ENCODE measurements at regions not wholly inside any gene's neighbourhood (a gene's known extent, or its start where the extent isn't known, plus 50 kb on each side); places are given as distances from the start of the nearest gene placed in this dataset.

GRCh38 chr2:6381326-6381725 is 484.4 kb downstream of the CMPK2 start:
- H3K9me3 ChIP-seq (ENCODE audit: control insufficient read depth in 1 of 2, low read length in 2 of 2), result no peaks in the 10 kb centered on the region
- H3K4me1 ChIP-seq (ENCODE audit: control insufficient read depth in 1 of 2, insufficient read depth in 2 of 2, low read length in 2 of 2), result no peaks in the 10 kb centered on the region
- no peaks in the 10 kb centered on the region for H3K36me3 ChIP-seq (ENCODE audit: control insufficient read depth in 1 of 2, insufficient read depth in 2 of 2, low read length in 2 of 2)
- no peak overlapping the region for H3K27ac ChIP-seq (ENCODE audit: low read depth, low read length)
- H3K27me3 ChIP-seq (ENCODE audit: control insufficient read depth in 1 of 2, insufficient read depth in 2 of 2, low read length in 2 of 2), result no peaks in the 10 kb centered on the region
- no peak overlapping the region for H3K9ac ChIP-seq (ENCODE audit: low read depth in 1 of 2, low read length in 2 of 2)
- H3K4me3 ChIP-seq (ENCODE audit: low read depth in 1 of 2, low read length in 2 of 2), result no peak overlapping the region

GRCh38 chr2:6384341-6384740 is 481.4 kb downstream of the CMPK2 start:
- no peak overlapping the region for H3K27ac ChIP-seq (ENCODE audit: low read depth, low read length)
- no peak overlapping the region for H3K4me3 ChIP-seq (ENCODE audit: low read depth in 1 of 2, low read length in 2 of 2)
- no peaks in the 10 kb centered on the region for H3K36me3 ChIP-seq (ENCODE audit: control insufficient read depth in 1 of 2, insufficient read depth in 2 of 2, low read length in 2 of 2)
- H3K4me1 ChIP-seq (ENCODE audit: control insufficient read depth in 1 of 2, insufficient read depth in 2 of 2, low read length in 2 of 2), result no peaks in the 10 kb centered on the region
- H3K27me3 ChIP-seq (ENCODE audit: control insufficient read depth in 1 of 2, insufficient read depth in 2 of 2, low read length in 2 of 2), result no peaks in the 10 kb centered on the region
- no peak overlapping the region for H3K9ac ChIP-seq (ENCODE audit: low read depth in 1 of 2, low read length in 2 of 2)
- no peaks in the 10 kb centered on the region for H3K9me3 ChIP-seq (ENCODE audit: control insufficient read depth in 1 of 2, low read length in 2 of 2)

GRCh38 chr2:6392354-6392753 is 473.4 kb downstream of the CMPK2 start:
- Histone ChIP-seq H3K27me3 (ENCODE audit: control insufficient read depth in 1 of 2, insufficient read depth in 2 of 2, low read length in 2 of 2) (no peaks in the 10 kb centered on the region), H3K9me3 (ENCODE audit: control insufficient read depth in 1 of 2, low read length in 2 of 2) (no peaks in the 10 kb centered on the region), H3K4me1 (ENCODE audit: control insufficient read depth in 1 of 2, insufficient read depth in 2 of 2, low read length in 2 of 2) (no peaks in the 10 kb centered on the region), H3K9ac (ENCODE audit: low read depth in 1 of 2, low read length in 2 of 2) (no peak overlapping the region), H3K27ac (ENCODE audit: low read depth, low read length) (no peak overlapping the region), H3K36me3 (ENCODE audit: control insufficient read depth in 1 of 2, insufficient read depth in 2 of 2, low read length in 2 of 2) (no peaks in the 10 kb centered on the region), H3K4me3 (ENCODE audit: low read depth in 1 of 2, low read length in 2 of 2) (no peak overlapping the region)

DNA sequence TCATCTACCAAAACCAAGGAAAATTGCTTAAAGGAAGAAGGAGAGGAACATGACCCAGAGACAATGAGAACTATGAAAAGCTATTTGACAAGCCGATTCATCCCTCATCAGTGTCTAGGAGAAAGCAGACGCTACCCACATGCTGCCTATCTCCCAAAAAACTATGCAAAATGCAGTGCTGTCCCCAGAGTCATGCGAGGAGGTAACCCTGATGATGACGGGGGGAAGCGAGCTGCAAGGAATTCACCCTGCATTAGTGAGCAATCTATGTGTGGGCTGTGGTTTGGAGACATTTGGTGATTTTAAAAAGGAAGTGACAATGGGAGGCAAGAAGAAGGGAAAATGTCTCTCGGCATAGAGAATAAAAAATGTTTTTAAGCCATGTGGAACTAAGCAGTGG is 472.7 kb downstream of the CMPK2 start:
- H3K4me1 ChIP-seq (ENCODE audit: control insufficient read depth in 1 of 2, insufficient read depth in 2 of 2, low read length in 2 of 2), result no peaks in the 10 kb centered on the region
- H3K9me3 ChIP-seq (ENCODE audit: control insufficient read depth in 1 of 2, low read length in 2 of 2), result no peaks in the 10 kb centered on the region
- H3K27ac ChIP-seq (ENCODE audit: low read depth, low read length), result no peak overlapping the region
- H3K9ac ChIP-seq (ENCODE audit: low read depth in 1 of 2, low read length in 2 of 2), result no peak overlapping the region
- no peak overlapping the region for H3K4me3 ChIP-seq (ENCODE audit: low read depth in 1 of 2, low read length in 2 of 2)
- H3K36me3 ChIP-seq (ENCODE audit: control insufficient read depth in 1 of 2, insufficient read depth in 2 of 2, low read length in 2 of 2), result no peaks in the 10 kb centered on the region
- no peaks in the 10 kb centered on the region for H3K27me3 ChIP-seq (ENCODE audit: control insufficient read depth in 1 of 2, insufficient read depth in 2 of 2, low read length in 2 of 2)

- H3K9ac ChIP-seq (ENCODE audit: low read depth in 1 of 2, low read length in 2 of 2), result no peak overlapping the region
Measured at GRCh38 chr2:6393819-6394218, 471.9 kb downstream of the CMPK2 start.

GRCh38 chr2:6394276-6394675 is 471.4 kb downstream of the CMPK2 start:
- Histone ChIP-seq H3K27me3 (ENCODE audit: control insufficient read depth in 1 of 2, insufficient read depth in 2 of 2, low read length in 2 of 2) (no peaks in the 10 kb centered on the region), H3K9me3 (ENCODE audit: control insufficient read depth in 1 of 2, low read length in 2 of 2) (no peaks in the 10 kb centered on the region), H3K27ac (ENCODE audit: low read depth, low read length) (no peak overlapping the region), H3K4me1 (ENCODE audit: control insufficient read depth in 1 of 2, insufficient read depth in 2 of 2, low read length in 2 of 2) (no peaks in the 10 kb centered on the region), H3K4me3 (ENCODE audit: low read depth in 1 of 2, low read length in 2 of 2) (no peak overlapping the region), H3K36me3 (ENCODE audit: control insufficient read depth in 1 of 2, insufficient read depth in 2 of 2, low read length in 2 of 2) (no peaks in the 10 kb centered on the region), H3K9ac (ENCODE audit: low read depth in 1 of 2, low read length in 2 of 2) (no peak overlapping the region)

More at GRCh38 chr2:6393819-6394218, 471.9 kb downstream of the CMPK2 start:
- H3K27me3 ChIP-seq (ENCODE audit: control insufficient read depth in 1 of 2, insufficient read depth in 2 of 2, low read length in 2 of 2), result no peaks in the 10 kb centered on the region
- H3K4me3 ChIP-seq (ENCODE audit: low read depth in 1 of 2, low read length in 2 of 2), result no peak overlapping the region
- no peaks in the 10 kb centered on the region for H3K4me1 ChIP-seq (ENCODE audit: control insufficient read depth in 1 of 2, insufficient read depth in 2 of 2, low read length in 2 of 2)
- H3K27ac ChIP-seq (ENCODE audit: low read depth, low read length), result no peak overlapping the region
- no peaks in the 10 kb centered on the region for H3K9me3 ChIP-seq (ENCODE audit: control insufficient read depth in 1 of 2, low read length in 2 of 2)
- H3K36me3 ChIP-seq (ENCODE audit: control insufficient read depth in 1 of 2, insufficient read depth in 2 of 2, low read length in 2 of 2), result no peaks in the 10 kb centered on the region

DNA sequence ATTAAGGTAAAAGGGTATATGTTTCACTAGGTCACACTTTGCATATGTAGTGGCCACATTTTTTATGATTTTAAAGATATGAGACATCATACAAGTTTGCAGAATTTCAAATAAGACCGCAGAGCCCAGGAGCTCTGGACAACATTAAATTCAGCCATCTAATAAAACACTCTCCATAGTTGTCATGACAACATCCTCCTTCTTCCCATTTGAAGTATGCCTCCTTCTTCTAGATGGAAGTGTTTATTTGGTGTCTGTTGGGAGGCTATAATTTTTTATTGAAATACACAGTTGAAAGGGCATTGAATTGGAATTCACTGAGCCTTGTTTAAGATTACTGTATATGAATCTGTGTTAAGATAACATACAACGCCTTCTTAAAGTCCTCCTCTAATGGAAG is 467.3 kb downstream of the CMPK2 start:
- no peak overlapping the region for H3K4me3 ChIP-seq (ENCODE audit: low read depth in 1 of 2, low read length in 2 of 2)

DNA sequence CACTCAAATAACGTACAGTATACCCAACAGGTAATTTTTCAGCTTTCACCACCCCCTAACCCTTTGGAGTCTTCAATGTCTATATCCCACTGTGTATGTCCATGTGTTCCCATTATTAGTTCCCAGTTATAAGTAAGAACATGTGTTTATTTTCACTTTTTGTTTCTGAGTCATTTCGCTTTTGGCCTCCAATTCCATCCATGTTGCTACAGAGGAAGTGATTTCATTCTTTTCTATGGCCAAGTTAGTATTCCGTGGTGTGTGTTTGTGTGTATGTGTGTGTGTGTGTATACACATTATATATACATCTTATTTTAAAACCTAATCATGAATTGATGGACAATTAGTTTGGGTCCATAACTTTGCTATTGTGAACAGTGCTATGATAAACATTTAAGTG is 464.4 kb downstream of the CMPK2 start:
- Histone ChIP-seq H3K4me3 (ENCODE audit: low read depth in 1 of 2, low read length in 2 of 2) (no peak overlapping the region), H3K27me3 (ENCODE audit: control insufficient read depth in 1 of 2, insufficient read depth in 2 of 2, low read length in 2 of 2) (no peaks in the 10 kb centered on the region), H3K9ac (ENCODE audit: low read depth in 1 of 2, low read length in 2 of 2) (no peak overlapping the region), H3K4me1 (ENCODE audit: control insufficient read depth in 1 of 2, insufficient read depth in 2 of 2, low read length in 2 of 2) (no peaks in the 10 kb centered on the region), H3K36me3 (ENCODE audit: control insufficient read depth in 1 of 2, insufficient read depth in 2 of 2, low read length in 2 of 2) (no peaks in the 10 kb centered on the region), H3K9me3 (ENCODE audit: control insufficient read depth in 1 of 2, low read length in 2 of 2) (no peaks in the 10 kb centered on the region), H3K27ac (ENCODE audit: low read depth, low read length) (no peak overlapping the region)

More for the DNA sequence above, 467.3 kb downstream of the CMPK2 start:
- Histone ChIP-seq H3K27ac (ENCODE audit: low read depth, low read length) (no peak overlapping the region), H3K36me3 (ENCODE audit: control insufficient read depth in 1 of 2, insufficient read depth in 2 of 2, low read length in 2 of 2) (no peaks in the 10 kb centered on the region), H3K4me1 (ENCODE audit: control insufficient read depth in 1 of 2, insufficient read depth in 2 of 2, low read length in 2 of 2) (no peaks in the 10 kb centered on the region), H3K27me3 (ENCODE audit: control insufficient read depth in 1 of 2, insufficient read depth in 2 of 2, low read length in 2 of 2) (no peaks in the 10 kb centered on the region), H3K9ac (ENCODE audit: low read depth in 1 of 2, low read length in 2 of 2) (no peak overlapping the region), H3K9me3 (ENCODE audit: control insufficient read depth in 1 of 2, low read length in 2 of 2) (no peaks in the 10 kb centered on the region)

DNA sequence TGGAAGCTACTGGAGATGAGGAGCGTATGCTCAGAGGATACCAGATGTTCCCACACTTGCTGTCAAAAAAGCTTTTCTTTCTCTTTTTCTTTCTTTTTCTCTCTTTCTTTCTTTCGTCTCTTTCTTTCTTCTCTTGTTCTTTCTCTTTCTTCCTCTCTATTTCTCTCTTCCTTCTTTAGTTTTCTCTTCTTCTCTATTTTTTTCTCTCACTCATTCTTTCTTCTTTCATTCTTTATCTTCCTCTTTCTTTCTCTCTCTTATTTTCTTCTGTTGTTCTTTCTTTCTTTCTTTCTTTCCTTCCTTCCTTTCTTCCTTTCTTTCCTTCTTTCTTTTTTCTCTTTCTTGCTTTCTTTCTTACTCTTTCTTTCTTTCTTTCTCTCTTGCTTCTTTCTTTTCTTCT is 457.6 kb downstream of the CMPK2 start:
- no peaks in the 10 kb centered on the region for H3K36me3 ChIP-seq (ENCODE audit: control insufficient read depth in 1 of 2, insufficient read depth in 2 of 2, low read length in 2 of 2)
- H3K27me3 ChIP-seq (ENCODE audit: control insufficient read depth in 1 of 2, insufficient read depth in 2 of 2, low read length in 2 of 2), result peaks cover 0 to 2% of the 10 kb centered on the region in 2 donors
- H3K9me3 ChIP-seq (ENCODE audit: control insufficient read depth in 1 of 2, low read length in 2 of 2), result no peaks in the 10 kb centered on the region
- no peak overlapping the region for H3K27ac ChIP-seq (ENCODE audit: low read depth, low read length)
- H3K4me3 ChIP-seq (ENCODE audit: low read depth in 1 of 2, low read length in 2 of 2), result no peak overlapping the region
- H3K4me1 ChIP-seq (ENCODE audit: control insufficient read depth in 1 of 2, insufficient read depth in 2 of 2, low read length in 2 of 2), result no peaks in the 10 kb centered on the region
- no peak overlapping the region for H3K9ac ChIP-seq (ENCODE audit: low read depth in 1 of 2, low read length in 2 of 2)

- Histone ChIP-seq H3K36me3 (ENCODE audit: control insufficient read depth in 1 of 2, insufficient read depth in 2 of 2, low read length in 2 of 2) (no peaks in the 10 kb centered on the region), H3K9me3 (ENCODE audit: control insufficient read depth in 1 of 2, low read length in 2 of 2) (no peaks in the 10 kb centered on the region), H3K4me3 (ENCODE audit: low read depth in 1 of 2, low read length in 2 of 2) (no peak overlapping the region), H3K9ac (ENCODE audit: low read depth in 1 of 2, low read length in 2 of 2) (no peak overlapping the region), H3K27ac (ENCODE audit: low read depth, low read length) (no peak overlapping the region), H3K4me1 (ENCODE audit: control insufficient read depth in 1 of 2, insufficient read depth in 2 of 2, low read length in 2 of 2) (no peaks in the 10 kb centered on the region), H3K27me3 (ENCODE audit: control insufficient read depth in 1 of 2, insufficient read depth in 2 of 2, low read length in 2 of 2) (peaks cover 0 to 2% of the 10 kb centered on the region in 2 donors)
Measured at GRCh38 chr2:6410313-6410712, 455.4 kb downstream of the CMPK2 start.

GRCh38 chr2:6412533-6413091 is 453.1 kb downstream of the CMPK2 start:
- Histone ChIP-seq H3K27ac (ENCODE audit: low read depth, low read length) (no peak overlapping the region), H3K27me3 (ENCODE audit: control insufficient read depth in 1 of 2, insufficient read depth in 2 of 2, low read length in 2 of 2) (peaks cover 0 to 2% of the 10 kb centered on the region in 2 donors), H3K36me3 (ENCODE audit: control insufficient read depth in 1 of 2, insufficient read depth in 2 of 2, low read length in 2 of 2) (no peaks in the 10 kb centered on the region), H3K4me3 (ENCODE audit: low read depth in 1 of 2, low read length in 2 of 2) (no peak overlapping the region), H3K4me1 (ENCODE audit: control insufficient read depth in 1 of 2, insufficient read depth in 2 of 2, low read length in 2 of 2) (no peaks in the 10 kb centered on the region), H3K9ac (ENCODE audit: low read depth in 1 of 2, low read length in 2 of 2) (no peak overlapping the region), H3K9me3 (ENCODE audit: control insufficient read depth in 1 of 2, low read length in 2 of 2) (no peaks in the 10 kb centered on the region)

Data from duodenal mucosa (tissue), 2 donors.